ENCODE measurements at regions not wholly inside any gene's neighbourhood (a gene's known extent, or its start where the extent isn't known, plus 50 kb on each side); places are given as distances from the start of the nearest gene placed in this dataset.
"Not testable (repeated sequence)": the region's sequence is repeated elsewhere in the genome, so short reads cannot be mapped to it uniquely, and the experiment has no call there.

- DNase-seq = peak; percentile 24
Measured at GRCh38 chr3:30476368-30477084, 129.9 kb upstream of the TGFBR2 start.

- DNase-seq = no peak
Measured at GRCh38 chr3:30477149-30477921, 129.1 kb upstream of the TGFBR2 start.

- not testable (repeated sequence) for DNase-seq
Measured at GRCh38 chr3:30479737-30480136, 126.7 kb upstream of the TGFBR2 start.

GRCh38 chr3:30480156-30480555 is 126.2 kb upstream of the TGFBR2 start:
- DNase-seq = not testable (repeated sequence)

- DNase-seq = no peak
Measured at GRCh38 chr3:30480587-30480986, 125.8 kb upstream of the TGFBR2 start.

GRCh38 chr3:30481241-30481640 is 125.2 kb upstream of the TGFBR2 start:
- DNase-seq = no peak

- DNase-seq = not testable (repeated sequence)
Measured at GRCh38 chr3:30484229-30484628, 122.2 kb upstream of the TGFBR2 start.

- DNase-seq = no peak
Measured at GRCh38 chr3:30486368-30486767, 120.0 kb upstream of the TGFBR2 start.

- no peak for DNase-seq
Measured at GRCh38 chr3:30488070-30488756, 118.2 kb upstream of the TGFBR2 start.

- DNase-seq = no peak
Measured at GRCh38 chr3:30492322-30493192, 113.8 kb upstream of the TGFBR2 start.

- DNase-seq = no peak
Measured at GRCh38 chr3:30493911-30494311, 112.5 kb upstream of the TGFBR2 start.

GRCh38 chr3:30495172-30496065 is 111.0 kb upstream of the TGFBR2 start:
- no peak for DNase-seq

- DNase-seq = no peak
Measured at GRCh38 chr3:30496066-30496966, 110.1 kb upstream of the TGFBR2 start.

GRCh38 chr3:30498587-30498967 is 107.8 kb upstream of the TGFBR2 start:
- no peak for DNase-seq

- DNase-seq = no peak
Measured at GRCh38 chr3:30500666-30501399, 105.6 kb upstream of the TGFBR2 start.

GRCh38 chr3:30501526-30501925 is 104.9 kb upstream of the TGFBR2 start:
- no peak for DNase-seq

- DNase-seq = no peak
Measured at GRCh38 chr3:30502051-30502741, 104.2 kb upstream of the TGFBR2 start.

- no peak for DNase-seq
Measured at GRCh38 chr3:30502742-30503073, 103.7 kb upstream of the TGFBR2 start.

- DNase-seq = no peak
Measured at GRCh38 chr3:30503446-30503845, 103.0 kb upstream of the TGFBR2 start.

Measured in NCI-H774 (cell line).